SK-N-MC (cell line): ENCODE measurements at regions not wholly inside any gene's neighbourhood (a gene's known extent, or its start where the extent isn't known, plus 50 kb on each side); places are given as distances from the start of the nearest gene placed in this dataset.

Source experiments
- DNase-seq: peaks from one replicate; pipeline ENCODE4 v3.0.0-alpha.2; 2011; ENCODE audit warnings: low read depth, low spot score
- H3K27ac ChIP-seq: fragments of 200-600 bp; sonication (generic); 2 replicates; pipeline ENCODE4 v1.5.1; 2016; ENCODE audit warnings: mixed run types
- H3K36me3 ChIP-seq: fragments of 200-600 bp; sonication (generic); 2 replicates; pipeline ENCODE4 v1.6.1; 2017; ENCODE audit warnings: antibody characterized with exemption, low read length, mixed read lengths; ENCODE audit not compliant: insufficient read depth
- H3K4me3 ChIP-seq: fragments of 200-600 bp; sonication (generic); 2 replicates; pipeline ENCODE4 v1.5.1; 2016
- H3K9ac ChIP-seq: fragments of 200-600 bp; sonication (generic); 2 replicates; pipeline ENCODE4 v1.8.0; 2017; ENCODE audit warnings: mixed run types, mixed read lengths; ENCODE audit not compliant: insufficient read length
- H3K9me3 ChIP-seq: fragments of 200-600 bp; sonication (generic); 2 replicates; pipeline ENCODE4 v1.6.1; 2017; ENCODE audit warnings: low read depth, mild to moderate bottlenecking, antibody characterized with exemption, low read length, moderate library complexity, mixed read lengths
- EZH2 ChIP-seq: fragments of 200-600 bp; sonication (generic); IDR thresholded peaks from one replicate; pipeline ENCODE4 v1.6.1; 2017; ENCODE audit warnings: antibody characterized with exemption
- FOXP2 ChIP-seq: optimal IDR thresholded peaks from 2 replicates; pipeline ENCODE3; 2011; ENCODE audit warnings: mild to moderate bottlenecking, moderate library complexity; ENCODE audit not compliant: insufficient read depth; ENCODE audit errors: extremely low read length, control extremely low read depth
- POLR2AphosphoS5 ChIP-seq: IDR thresholded peaks from 2 replicates; pipeline ENCODE4 v1.6.1; 2012; ENCODE audit warnings: mild to moderate bottlenecking, low read depth, low read length, borderline replicate concordance

- no peaks in the 10 kb centered on the region for H3K9me3 ChIP-seq
- no peak overlapping the region for H3K4me3 ChIP-seq
- no peak for TF ChIP-seq EZH2
- TF ChIP-seq POLR2AphosphoS5: no peak
- no peak for TF ChIP-seq FOXP2
- DNase-seq: no peak
- H3K36me3 ChIP-seq: no peaks in the 10 kb centered on the region
- no peak overlapping the region for H3K27ac ChIP-seq
- H3K9ac ChIP-seq: no peak overlapping the region
These were observed 114.5 kb downstream of the MTRR start for GRCh38 chr5:7983433-7983832.

- Histone ChIP-seq H3K27ac (no peak overlapping the region), H3K4me3 (no peak overlapping the region), H3K36me3 (no peaks in the 10 kb centered on the region), H3K9me3 (no peaks in the 10 kb centered on the region), H3K9ac (no peak overlapping the region)
- TF ChIP-seq FOXP2 (no peak), POLR2AphosphoS5 (no peak)
- no peak for DNase-seq
These were observed 122.3 kb downstream of the MTRR start for GRCh38 chr5:7991125-7991821.

- no peaks in the 10 kb centered on the region for H3K36me3 ChIP-seq
- TF ChIP-seq EZH2 (no peak), POLR2AphosphoS5 (no peak), FOXP2 (no peak)
- no peaks in the 10 kb centered on the region for H3K9me3 ChIP-seq
- H3K4me3 ChIP-seq: no peak overlapping the region
- no peak overlapping the region for H3K27ac ChIP-seq
- H3K9ac ChIP-seq: no peak overlapping the region
- no peak for DNase-seq
These were observed 126.8 kb downstream of the MTRR start for GRCh38 chr5:7995688-7996294.

- H3K9ac ChIP-seq: no peak overlapping the region
- TF ChIP-seq EZH2: no peak
- no peak for TF ChIP-seq POLR2AphosphoS5
- no peak for TF ChIP-seq FOXP2
- no peak overlapping the region for H3K27ac ChIP-seq
- H3K9me3 ChIP-seq: no peaks in the 10 kb centered on the region
- DNase-seq: no peak
- no peak overlapping the region for H3K4me3 ChIP-seq
- H3K36me3 ChIP-seq: no peaks in the 10 kb centered on the region
These were observed 136.5 kb downstream of the MTRR start for GRCh38 chr5:8005416-8005815.

GRCh38 chr5:8012131-8012977 lies 143.4 kb downstream of the MTRR start:
- no peak overlapping the region for H3K9ac ChIP-seq
- no peaks in the 10 kb centered on the region for H3K9me3 ChIP-seq
- no peak for DNase-seq
- TF ChIP-seq POLR2AphosphoS5 (no peak), EZH2 (no peak), FOXP2 (no peak)
- no peak overlapping the region for H3K27ac ChIP-seq
- no peaks in the 10 kb centered on the region for H3K36me3 ChIP-seq
- no peak overlapping the region for H3K4me3 ChIP-seq

GRCh38 chr5:8013948-8014710 lies 145.2 kb downstream of the MTRR start:
- TF ChIP-seq EZH2: no peak
- Histone ChIP-seq H3K36me3 (no peaks in the 10 kb centered on the region), H3K9ac (no peak overlapping the region), H3K9me3 (no peaks in the 10 kb centered on the region), H3K27ac (no peak overlapping the region), H3K4me3 (no peak overlapping the region)
- DNase-seq: no peak

- Histone ChIP-seq H3K4me3 (no peak overlapping the region), H3K9ac (no peak overlapping the region), H3K36me3 (no peaks in the 10 kb centered on the region), H3K27ac (no peak overlapping the region), H3K9me3 (no peaks in the 10 kb centered on the region)
- TF ChIP-seq FOXP2 (no peak), EZH2 (no peak), POLR2AphosphoS5 (no peak)
- DNase-seq: no peak
These were observed 150.8 kb downstream of the MTRR start for GRCh38 chr5:8019719-8020218.
